HCT116 (cell line): ENCODE measurements at regions not wholly inside any gene's neighbourhood (a gene's known extent, or its start where the extent isn't known, plus 50 kb on each side); places are given as distances from the start of the nearest gene placed in this dataset.
"Not testable (repeated sequence)": the region's sequence is repeated elsewhere in the genome, so short reads cannot be mapped to it uniquely, and the experiment has no call there.

Source experiments
- ATAC-seq: fragments of 200-7000 bp; cut with Tn5 transposase; 2 replicates; pipeline ENCODE4 v1.9.1; 2020; ENCODE audit warnings: mild to moderate bottlenecking, moderate library complexity
- BruUV-seq: library from RNA; stranded (reverse); fragments of 400-500 nt; replicated peaks from 2 replicates; lab custom pipeline; 2021; lab: Mats Ljungman, UMichigan
- CTCF ChIA-PET: fragments of 300-600 bp; sonication (Branson Sonifier 250); formaldehyde crosslinking; loops from one replicate; lab custom pipeline; 2021; ENCODE audit warnings: antibody characterized with exemption; lab: Charles Lee
- POLR2A ChIA-PET: fragments of 300-600, 350-600 bp; sonication (Branson Sonifier 250); formaldehyde crosslinking; loops from one replicate; lab custom pipeline; 2021; ENCODE audit warnings: antibody characterized with exemption; lab: Charles Lee
- RAD21 ChIA-PET, 2 experiments: fragments of 300-600 bp; sonication (Branson Sonifier 250); formaldehyde crosslinking; loops; one replicate each; lab custom pipeline; 2023; ENCODE audit warnings: low total read pairs in 2 of 2; ENCODE audit not compliant: uncharacterized antibody in 2 of 2, unreplicated experiment in 2 of 2, low non-redundant PET in 1 of 2; lab: Charles Lee
- DNase-seq: peaks from one replicate; pipeline ENCODE4 v3.0.0-alpha.2; 2010; ENCODE audit warnings: low read depth, low spot score
- H2AFZ ChIP-seq: fragments of 200-600 bp; shearing (Covaris generic), sonication (generic); 2 replicates; pipeline ENCODE4 v1.6.1; 2017; ENCODE audit warnings: low read depth, mixed run types, mixed read lengths, antibody characterized with exemption, low read length; ENCODE audit not compliant: poor library complexity, severe bottlenecking
- H3K27ac ChIP-seq: 2 replicates; pipeline ENCODE4 v1.5.1; 2012; ENCODE audit warnings: low read depth, low read length
- H3K27me3 ChIP-seq: fragments of 200-600 bp; sonication (generic); 2 replicates; pipeline ENCODE4 v1.6.1; 2016; ENCODE audit warnings: mixed run types, low read length, mixed read lengths; ENCODE audit not compliant: insufficient read depth
- H3K36me3 ChIP-seq, 2 experiments: fragments of 200-500 bp in 1 of 2; fragments of 200-600 bp in 1 of 2; sonication (Bioruptor generic) in 1 of 2; sonication (generic) in 1 of 2; 2 replicates each; pipeline versions ENCODE4 v1.5.1 to v1.6.1; 2014 to 2016; ENCODE audit warnings: low read length in 2 of 2, inconsistent platforms in 1 of 2, mixed read lengths in 1 of 2, mixed run types in 1 of 2; ENCODE audit not compliant: insufficient read depth in 2 of 2, control insufficient read depth in 1 of 2
- H3K4me1 ChIP-seq, 2 experiments: fragments of 200-600 bp in 1 of 2; sonication (generic) in 1 of 2; 2 replicates each; pipeline versions ENCODE4 v1.5.1 to v1.6.1; 2012 to 2017; ENCODE audit warnings: low read length in 2 of 2, inconsistent platforms in 1 of 2, mild to moderate bottlenecking in 1 of 2, mixed read lengths in 1 of 2, mixed run types in 1 of 2, moderate library complexity in 1 of 2; ENCODE audit not compliant: insufficient read depth in 2 of 2, control insufficient read depth in 1 of 2
- H3K4me2 ChIP-seq: fragments of 200-600 bp; sonication (generic); 2 replicates; pipeline ENCODE4 v1.6.1; 2017; ENCODE audit warnings: mixed run types, low read length, mixed read lengths
- H3K4me3 ChIP-seq, 2 experiments: fragments of 200-600 bp in 1 of 2; sonication (generic) in 1 of 2; replicated peaks in 1 of 2; 2 replicates each; pipeline ENCODE4 v1.5.1; 2011 to 2016; ENCODE audit warnings: low read length in 2 of 2, control low read depth in 1 of 2, low read depth in 1 of 2, mild to moderate bottlenecking in 1 of 2, mixed read lengths in 1 of 2, mixed run types in 1 of 2
- H3K79me2 ChIP-seq: fragments of 200-600 bp; sonication (generic); 2 replicates; pipeline ENCODE4 v1.6.1; 2017; ENCODE audit warnings: mild to moderate bottlenecking, mixed run types, low read length, moderate library complexity, mixed read lengths; ENCODE audit not compliant: insufficient read depth
- H3K9ac ChIP-seq: fragments of 200-600 bp; sonication (generic); 2 replicates; pipeline ENCODE4 v1.6.1; 2016; ENCODE audit warnings: low read length, mixed read lengths
- H3K9me2 ChIP-seq: fragments of 200-600 bp; sonication (generic), shearing (Covaris generic); 2 replicates; pipeline ENCODE4 v1.6.1; 2017; ENCODE audit warnings: mixed run types, mild to moderate bottlenecking, moderate library complexity; ENCODE audit not compliant: insufficient read depth
- H3K9me3 ChIP-seq, 2 experiments: fragments of 200-500 bp in 1 of 2; fragments of 200-600 bp in 1 of 2; sonication (Bioruptor generic) in 1 of 2; sonication (generic) in 1 of 2; 2 replicates each; pipeline ENCODE4 v1.6.1; 2014 to 2017; ENCODE audit warnings: low read length in 2 of 2, mixed read lengths in 2 of 2, inconsistent platforms in 1 of 2, low read depth in 1 of 2, mild to moderate bottlenecking in 1 of 2, mixed run types in 1 of 2, moderate library complexity in 1 of 2; ENCODE audit not compliant: control insufficient read depth in 1 of 2, insufficient read depth in 1 of 2
- H4K20me1 ChIP-seq: fragments of 200-600 bp; sonication (generic), shearing (Covaris generic); 2 replicates; pipeline ENCODE4 v1.6.1; 2017; ENCODE audit warnings: mixed run types, mild to moderate bottlenecking, moderate library complexity; ENCODE audit not compliant: insufficient read depth
- EZH2phosphoT487 ChIP-seq: fragments of 200-600 bp; IDR thresholded peaks from 2 replicates; pipeline ENCODE4 v1.6.1; 2018; ENCODE audit warnings: antibody characterized with exemption, borderline replicate concordance
- POLR2A ChIP-seq: IDR thresholded peaks from 2 replicates; pipeline ENCODE4 v1.7.0; 2011; ENCODE audit warnings: borderline replicate concordance; ENCODE audit not compliant: insufficient read depth, insufficient read length; ENCODE audit errors: extremely low read depth
- RAD21 ChIP-seq: IDR thresholded peaks from 2 replicates; pipeline ENCODE4 v1.6.1; 2012; ENCODE audit warnings: low read depth, mild to moderate bottlenecking
- SIN3A ChIP-seq: IDR thresholded peaks from 2 replicates; pipeline ENCODE4 v1.6.1; 2012; ENCODE audit warnings: low read depth
- SRF ChIP-seq: IDR thresholded peaks from 2 replicates; pipeline ENCODE4 v1.6.1; 2012; ENCODE audit warnings: low read depth
- intact Hi-C: fragments of 100-400 bp; cut with micrococcal nuclease; formaldehyde crosslinking; loops from 2 replicates; pipeline ENCODE4 v1.10.0; 2022
- TF ChIP-seq, protein P1 (sequence below): IDR thresholded peaks from 2 replicates; pipeline ENCODE4 v1.6.1; 2012
- TF ChIP-seq, protein P2 (sequence below), 3 experiments: fragments of 200-600 bp in 1 of 3; sonication (generic) in 1 of 3; IDR thresholded peaks in 2 of 3; conservative IDR thresholded peaks in 1 of 3; 2 replicates each; pipeline ENCODE4 v1.5.1; 2012 to 2017; ENCODE audit warnings: low read depth in 2 of 3, low read length in 2 of 3, antibody characterized with exemption in 1 of 3, borderline replicate concordance in 1 of 3, control low read depth in 1 of 3, mild to moderate bottlenecking in 1 of 3, mixed read lengths in 1 of 3, mixed run types in 1 of 3, moderate library complexity in 1 of 3; ENCODE audit not compliant: insufficient read depth in 1 of 3

DNA sequence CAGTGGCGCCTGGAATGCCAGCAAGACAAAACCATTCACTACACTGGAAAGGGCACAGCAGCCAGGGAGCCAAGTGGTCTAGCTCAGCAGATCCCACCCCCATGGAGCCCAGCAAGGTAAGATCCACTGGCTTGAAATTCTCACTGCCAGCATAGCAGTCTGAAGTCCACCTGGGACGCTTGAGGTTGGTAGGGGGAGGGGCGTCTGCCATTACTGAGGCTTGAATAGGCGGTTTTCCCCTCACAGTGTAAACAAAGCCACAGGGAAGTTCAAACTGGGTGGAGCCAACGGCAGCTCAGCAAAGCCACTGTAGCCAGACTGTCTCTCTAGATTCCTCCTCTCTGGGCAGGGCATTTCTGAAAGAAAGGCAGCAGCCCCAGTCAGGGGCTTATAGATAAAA is 133.0 kb upstream of the DDX53 start:
- CTCF ChIA-PET, POLR2A ChIA-PET, H3K4me3 ChIP-seq: not testable (repeated sequence)

DNA sequence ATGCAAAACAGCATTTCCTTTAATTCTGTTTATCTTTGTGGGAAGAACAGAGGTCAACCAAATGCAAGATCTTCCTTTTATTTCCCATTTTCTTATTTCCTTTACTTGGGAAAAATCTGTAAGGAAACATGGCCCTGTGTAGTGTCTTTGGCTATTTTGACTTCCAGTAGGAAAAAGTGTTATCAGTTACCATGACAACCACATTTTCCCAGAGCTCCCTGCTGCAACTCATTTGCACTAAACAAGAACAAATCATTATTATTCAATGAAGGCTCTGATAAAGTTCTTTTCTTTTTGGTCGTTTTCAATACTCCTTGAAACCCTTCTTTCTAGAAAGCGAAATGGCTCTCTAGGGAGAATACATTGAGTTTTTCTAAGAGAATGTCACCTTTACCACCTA is 117.2 kb upstream of the DDX53 start:
- TF ChIP-seq, protein P1, sequence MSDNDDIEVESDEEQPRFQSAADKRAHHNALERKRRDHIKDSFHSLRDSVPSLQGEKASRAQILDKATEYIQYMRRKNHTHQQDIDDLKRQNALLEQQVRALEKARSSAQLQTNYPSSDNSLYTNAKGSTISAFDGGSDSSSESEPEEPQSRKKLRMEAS, result no peak
- TF ChIP-seq SIN3A (no peak), POLR2A (no peak), RAD21 (no peak), EZH2phosphoT487 (no peak), SRF (no peak)
- TF ChIP-seq, protein P2, sequence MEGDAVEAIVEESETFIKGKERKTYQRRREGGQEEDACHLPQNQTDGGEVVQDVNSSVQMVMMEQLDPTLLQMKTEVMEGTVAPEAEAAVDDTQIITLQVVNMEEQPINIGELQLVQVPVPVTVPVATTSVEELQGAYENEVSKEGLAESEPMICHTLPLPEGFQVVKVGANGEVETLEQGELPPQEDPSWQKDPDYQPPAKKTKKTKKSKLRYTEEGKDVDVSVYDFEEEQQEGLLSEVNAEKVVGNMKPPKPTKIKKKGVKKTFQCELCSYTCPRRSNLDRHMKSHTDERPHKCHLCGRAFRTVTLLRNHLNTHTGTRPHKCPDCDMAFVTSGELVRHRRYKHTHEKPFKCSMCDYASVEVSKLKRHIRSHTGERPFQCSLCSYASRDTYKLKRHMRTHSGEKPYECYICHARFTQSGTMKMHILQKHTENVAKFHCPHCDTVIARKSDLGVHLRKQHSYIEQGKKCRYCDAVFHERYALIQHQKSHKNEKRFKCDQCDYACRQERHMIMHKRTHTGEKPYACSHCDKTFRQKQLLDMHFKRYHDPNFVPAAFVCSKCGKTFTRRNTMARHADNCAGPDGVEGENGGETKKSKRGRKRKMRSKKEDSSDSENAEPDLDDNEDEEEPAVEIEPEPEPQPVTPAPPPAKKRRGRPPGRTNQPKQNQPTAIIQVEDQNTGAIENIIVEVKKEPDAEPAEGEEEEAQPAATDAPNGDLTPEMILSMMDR (IDR thresholded peaks at IDR 0.05 in 2 of 3, conservative IDR thresholded peaks at IDR 0.05 in 1 of 3; ENCODE audit: borderline replicate concordance in 1 of 3, insufficient read depth in 1 of 3, low read depth in 2 of 3, low read length in 2 of 3), result no peak
- TF ChIP-seq, all 23 proteins: peak for 0
- H3K4me1 ChIP-seq, result no peaks in the 10 kb centered on the region
- no peaks in the 10 kb centered on the region for H4K20me1 ChIP-seq
- H3K27ac ChIP-seq, result no peak overlapping the region
- no peak overlapping the region for H3K4me3 ChIP-seq
- DNase-seq, result no peak
- H3K27me3 ChIP-seq, result no peaks in the 10 kb centered on the region
- H3K9me3 ChIP-seq, result no peaks in the 10 kb centered on the region
- no TSS peak for BruUV-seq
- no peak overlapping the region for H3K9ac ChIP-seq
- intact Hi-C loops, result no loop called here
- no peak overlapping the region for H3K4me2 ChIP-seq
- ChIA-PET POLR2A (no interaction called here), RAD21 (no interaction called here), CTCF (no interaction called here)
- no peak overlapping the region for H2AFZ ChIP-seq
- H3K36me3 ChIP-seq, result no peaks in the 10 kb centered on the region
- H3K79me2 ChIP-seq, result no peaks in the 10 kb centered on the region
- ATAC-seq, result no peak
- no peaks in the 10 kb centered on the region for H3K9me2 ChIP-seq

More for the DNA sequence above, 133.0 kb upstream of the DDX53 start:
- RAD21 ChIA-PET, H3K36me3 ChIP-seq, H3K9me2 ChIP-seq, H3K27ac ChIP-seq, H2AFZ ChIP-seq, DNase-seq, H3K79me2 ChIP-seq, H3K27me3 ChIP-seq, H3K9me3 ChIP-seq, H4K20me1 ChIP-seq, H3K9ac ChIP-seq, BruUV-seq, H3K4me1 ChIP-seq, ATAC-seq, H3K4me2 ChIP-seq, intact Hi-C loops: not testable (repeated sequence)
